Skeletal muscle satellite cell (primary cell): ENCODE measurements at regions not wholly inside any gene's neighbourhood (a gene's known extent, or its start where the extent isn't known, plus 50 kb on each side); places are given as distances from the start of the nearest gene placed in this dataset.
"Not testable (repeated sequence)": the region's sequence is repeated elsewhere in the genome, so short reads cannot be mapped to it uniquely, and the experiment has no call there.

ENCODE experiments used
- H3K27me3 ChIP-seq: 2 replicates; pipeline ENCODE4 v1.7.0; 2013; ENCODE audit warnings: low read length; ENCODE audit not compliant: control insufficient read depth, insufficient read depth
- H3K36me3 ChIP-seq: 2 replicates; pipeline ENCODE4 v1.7.0; 2013; ENCODE audit warnings: mild to moderate bottlenecking, control low read depth, low read length; ENCODE audit not compliant: insufficient read depth
- H3K4me1 ChIP-seq: 2 replicates; pipeline ENCODE4 v1.7.0; 2013; ENCODE audit warnings: low read length; ENCODE audit not compliant: control insufficient read depth, insufficient read depth
- H3K4me2 ChIP-seq: 2 replicates; pipeline ENCODE4 v1.7.0; 2013; ENCODE audit warnings: mild to moderate bottlenecking, low read length
- H3K4me3 ChIP-seq: 2 replicates; pipeline ENCODE4 v1.7.0; 2013; ENCODE audit warnings: low read length
- H3K9ac ChIP-seq: 2 replicates; pipeline ENCODE4 v1.7.0; 2013; ENCODE audit warnings: mild to moderate bottlenecking, low read depth, low read length, moderate library complexity
- H3K9me3 ChIP-seq: replicated peaks from 2 replicates; pipeline ENCODE4 v1.7.0; 2013; ENCODE audit warnings: mild to moderate bottlenecking, control low read depth, low read length

GRCh38 chr7:41559426-41559825 lies 143.5 kb downstream of the INHBA start:
- no peaks in the 10 kb centered on the region for H3K9me3 ChIP-seq
- H3K36me3 ChIP-seq = no peaks in the 10 kb centered on the region
- no peak overlapping the region for H3K4me3 ChIP-seq
- H3K4me1 ChIP-seq = no peaks in the 10 kb centered on the region
- no peaks in the 10 kb centered on the region for H3K27me3 ChIP-seq
- H3K9ac ChIP-seq = no peak overlapping the region
- H3K4me2 ChIP-seq = no peak overlapping the region

GRCh38 chr7:41554481-41554880 lies 148.4 kb downstream of the INHBA start:
- Histone ChIP-seq H3K9ac (no peak overlapping the region), H3K4me3 (no peak overlapping the region), H3K4me2 (no peak overlapping the region), H3K27me3 (no peaks in the 10 kb centered on the region), H3K9me3 (no peaks in the 10 kb centered on the region), H3K4me1 (no peaks in the 10 kb centered on the region), H3K36me3 (no peaks in the 10 kb centered on the region)

GRCh38 chr7:41550046-41550445 lies 152.8 kb downstream of the INHBA start:
- H3K27me3 ChIP-seq, H3K4me3 ChIP-seq: not testable (repeated sequence)

GRCh38 chr7:41544241-41544640 lies 158.6 kb downstream of the INHBA start:
- Histone ChIP-seq H3K36me3 (no peaks in the 10 kb centered on the region), H3K27me3 (no peaks in the 10 kb centered on the region), H3K9me3 (no peaks in the 10 kb centered on the region), H3K4me2 (no peak overlapping the region), H3K4me3 (no peak overlapping the region), H3K4me1 (no peaks in the 10 kb centered on the region), H3K9ac (no peak overlapping the region)

More at GRCh38 chr7:41550046-41550445, 152.8 kb downstream of the INHBA start:
- H3K36me3 ChIP-seq, H3K4me2 ChIP-seq, H3K9me3 ChIP-seq, H3K9ac ChIP-seq, H3K4me1 ChIP-seq: not testable (repeated sequence)

- Histone ChIP-seq H3K4me3 (no peak overlapping the region), H3K36me3 (no peaks in the 10 kb centered on the region), H3K9ac (no peak overlapping the region), H3K27me3 (no peaks in the 10 kb centered on the region), H3K4me1 (no peaks in the 10 kb centered on the region), H3K9me3 (no peaks in the 10 kb centered on the region), H3K4me2 (no peak overlapping the region)
These were observed 162.3 kb downstream of the INHBA start for GRCh38 chr7:41540601-41541000.

- H3K4me3 ChIP-seq = no peak overlapping the region
- no peaks in the 10 kb centered on the region for H3K36me3 ChIP-seq
- H3K9me3 ChIP-seq = no peaks in the 10 kb centered on the region
- H3K27me3 ChIP-seq = no peaks in the 10 kb centered on the region
- H3K4me1 ChIP-seq = no peaks in the 10 kb centered on the region
- H3K9ac ChIP-seq = no peak overlapping the region
- no peak overlapping the region for H3K4me2 ChIP-seq
These were observed 163.8 kb downstream of the INHBA start for GRCh38 chr7:41538810-41539724.

- Histone ChIP-seq H3K36me3 (no peaks in the 10 kb centered on the region), H3K9me3 (no peaks in the 10 kb centered on the region), H3K9ac (no peak overlapping the region), H3K27me3 (no peaks in the 10 kb centered on the region), H3K4me3 (no peak overlapping the region), H3K4me1 (no peaks in the 10 kb centered on the region), H3K4me2 (no peak overlapping the region)
These were observed 165.8 kb downstream of the INHBA start for GRCh38 chr7:41536873-41537665.

GRCh38 chr7:41536122-41536872 lies 166.6 kb downstream of the INHBA start:
- no peaks in the 10 kb centered on the region for H3K4me1 ChIP-seq
- H3K4me3 ChIP-seq = no peak overlapping the region
- H3K4me2 ChIP-seq = no peak overlapping the region
- H3K9me3 ChIP-seq = no peaks in the 10 kb centered on the region
- no peaks in the 10 kb centered on the region for H3K27me3 ChIP-seq
- no peaks in the 10 kb centered on the region for H3K36me3 ChIP-seq
- no peak overlapping the region for H3K9ac ChIP-seq

GRCh38 chr7:41529831-41530230 lies 173.1 kb downstream of the INHBA start:
- no peak overlapping the region for H3K4me3 ChIP-seq
- no peaks in the 10 kb centered on the region for H3K4me1 ChIP-seq
- H3K9me3 ChIP-seq = no peaks in the 10 kb centered on the region
- no peak overlapping the region for H3K9ac ChIP-seq
- no peaks in the 10 kb centered on the region for H3K27me3 ChIP-seq
- H3K4me2 ChIP-seq = no peak overlapping the region
- H3K36me3 ChIP-seq = no peaks in the 10 kb centered on the region

GRCh38 chr7:41524876-41525275 lies 178.0 kb downstream of the INHBA start:
- Histone ChIP-seq H3K4me3 (no peak overlapping the region), H3K36me3 (no peaks in the 10 kb centered on the region), H3K27me3 (peaks cover 7% of the 10 kb centered on the region), H3K4me1 (no peaks in the 10 kb centered on the region), H3K4me2 (no peak overlapping the region), H3K9me3 (no peaks in the 10 kb centered on the region), H3K9ac (no peak overlapping the region)

GRCh38 chr7:41520445-41520844 lies 182.4 kb downstream of the INHBA start:
- Histone ChIP-seq H3K4me2 (no peak overlapping the region), H3K9ac (no peak overlapping the region), H3K27me3 (peaks cover 7% of the 10 kb centered on the region), H3K9me3 (no peaks in the 10 kb centered on the region), H3K36me3 (no peaks in the 10 kb centered on the region), H3K4me1 (no peaks in the 10 kb centered on the region), H3K4me3 (no peak overlapping the region)
